Skeletal muscle tissue (tissue), 3 donors: ENCODE measurements at regions not wholly inside any gene's neighbourhood (a gene's known extent, or its start where the extent isn't known, plus 50 kb on each side); places are given as distances from the start of the nearest gene placed in this dataset.

Experiments used
- H3K27ac ChIP-seq: one replicate; pipeline ENCODE4 v1.7.0; 2013; ENCODE audit warnings: mild to moderate bottlenecking, low read depth, low read length, inconsistent platforms
- H3K27me3 ChIP-seq, 3 donors: one replicate each; pipeline ENCODE4 v1.7.0; 2013; ENCODE audit warnings: low read length in 3 of 3; ENCODE audit not compliant: control insufficient read depth in 3 of 3, insufficient read depth in 3 of 3
- H3K36me3 ChIP-seq, 3 donors: one replicate each; pipeline ENCODE4 v1.7.0; 2013; ENCODE audit warnings: low read length in 3 of 3; ENCODE audit not compliant: control insufficient read depth in 3 of 3, insufficient read depth in 3 of 3
- H3K4me1 ChIP-seq, 3 donors: one replicate each; pipeline ENCODE4 v1.7.0; 2013; ENCODE audit warnings: low read length in 3 of 3, mild to moderate bottlenecking in 3 of 3; ENCODE audit not compliant: control insufficient read depth in 3 of 3, insufficient read depth in 3 of 3
- H3K4me3 ChIP-seq, 3 donors: one replicate each; pipeline ENCODE4 v1.7.0; 2013; ENCODE audit warnings: low read length in 3 of 3
- H3K9ac ChIP-seq, 3 donors: one replicate each; pipeline ENCODE4 v1.7.0; 2013; ENCODE audit warnings: low read length in 3 of 3, mild to moderate bottlenecking in 3 of 3, moderate library complexity in 2 of 3, low read depth in 1 of 3
- H3K9me3 ChIP-seq, 3 donors: one replicate each; pipeline ENCODE4 v1.7.0; 2013; ENCODE audit warnings: low read length in 3 of 3; ENCODE audit not compliant: control insufficient read depth in 3 of 3
- donor health status: Osteomylitis.

DNA sequence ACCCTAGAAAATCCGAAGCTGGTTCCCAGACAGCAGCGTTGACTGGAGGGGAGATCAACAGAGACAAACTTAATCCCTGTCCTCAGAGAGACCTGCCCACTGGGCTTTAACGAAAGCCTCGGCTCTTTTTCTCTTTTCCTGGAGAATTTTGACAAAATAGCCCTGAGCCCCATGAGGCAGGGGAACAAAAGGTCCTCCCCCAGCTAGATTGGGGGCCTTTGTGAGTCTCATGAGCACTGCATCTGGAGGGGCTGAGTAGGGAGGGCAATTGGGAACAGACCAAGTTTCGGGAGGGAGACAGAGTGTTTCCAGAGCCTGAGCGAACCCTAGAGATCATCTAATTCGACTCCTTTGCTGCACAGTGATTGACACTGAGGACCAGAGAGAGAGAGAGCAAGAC, 123.9 kb upstream of the HAAO start:
- Histone ChIP-seq H3K27ac (no peak overlapping the region), H3K27me3 (no peaks in the 10 kb centered on the region), H3K9me3 (no peaks in the 10 kb centered on the region), H3K9ac (no peak overlapping the region), H3K4me3 (no peak overlapping the region), H3K36me3 (no peaks in the 10 kb centered on the region), H3K4me1 (peaks cover 11 to 16% (median 13%) of the 10 kb centered on the region in 3 donors)

DNA sequence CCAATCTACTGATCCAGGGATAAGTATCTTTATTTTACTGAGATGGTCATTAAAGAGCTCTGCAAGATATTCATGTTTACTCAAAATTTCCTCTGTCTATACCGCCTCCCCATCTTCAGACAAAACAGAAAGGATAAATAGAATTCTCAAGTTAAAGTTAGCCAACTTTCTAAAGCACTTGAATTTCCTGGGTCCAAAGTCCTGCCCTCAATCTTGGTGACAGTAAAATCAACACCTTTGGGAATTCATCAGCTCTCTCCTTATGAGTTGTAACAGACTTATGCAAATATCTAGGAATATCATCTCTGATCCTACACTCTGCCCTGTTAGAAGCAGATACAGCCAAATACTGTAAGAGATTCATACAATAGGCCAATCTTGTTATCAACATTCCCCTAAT, 122.5 kb upstream of the HAAO start:
- Histone ChIP-seq H3K27me3 (no peaks in the 10 kb centered on the region), H3K9ac (no peak overlapping the region), H3K4me3 (no peak overlapping the region), H3K9me3 (no peaks in the 10 kb centered on the region), H3K27ac (no peak overlapping the region), H3K36me3 (no peaks in the 10 kb centered on the region), H3K4me1 (peaks cover 10 to 16% (median 13%) of the 10 kb centered on the region in 3 donors)

DNA sequence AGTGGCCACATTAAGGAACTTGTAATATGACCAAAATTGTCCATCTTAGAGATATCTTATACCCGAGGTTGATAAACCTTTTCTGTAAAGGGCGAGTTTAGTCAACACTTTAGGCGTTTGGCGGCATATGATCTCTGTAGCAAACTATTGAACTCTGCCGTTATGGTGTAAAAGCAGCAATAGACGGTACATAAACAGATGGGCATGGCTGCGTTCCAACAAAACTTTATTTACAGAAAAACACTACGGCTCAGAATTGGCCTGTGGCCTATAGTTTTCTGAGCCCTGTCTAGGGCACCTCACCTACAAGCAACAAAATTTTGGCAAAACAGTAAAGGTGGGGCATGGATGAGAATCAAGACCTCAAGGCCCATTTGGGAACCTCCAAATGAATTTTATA, 121.9 kb upstream of the HAAO start:
- Histone ChIP-seq H3K27ac (no peak overlapping the region), H3K9me3 (no peaks in the 10 kb centered on the region), H3K4me3 (no peak overlapping the region), H3K4me1 (peaks cover 10 to 16% (median 13%) of the 10 kb centered on the region in 3 donors), H3K9ac (no peak overlapping the region), H3K27me3 (no peaks in the 10 kb centered on the region), H3K36me3 (no peaks in the 10 kb centered on the region)

DNA sequence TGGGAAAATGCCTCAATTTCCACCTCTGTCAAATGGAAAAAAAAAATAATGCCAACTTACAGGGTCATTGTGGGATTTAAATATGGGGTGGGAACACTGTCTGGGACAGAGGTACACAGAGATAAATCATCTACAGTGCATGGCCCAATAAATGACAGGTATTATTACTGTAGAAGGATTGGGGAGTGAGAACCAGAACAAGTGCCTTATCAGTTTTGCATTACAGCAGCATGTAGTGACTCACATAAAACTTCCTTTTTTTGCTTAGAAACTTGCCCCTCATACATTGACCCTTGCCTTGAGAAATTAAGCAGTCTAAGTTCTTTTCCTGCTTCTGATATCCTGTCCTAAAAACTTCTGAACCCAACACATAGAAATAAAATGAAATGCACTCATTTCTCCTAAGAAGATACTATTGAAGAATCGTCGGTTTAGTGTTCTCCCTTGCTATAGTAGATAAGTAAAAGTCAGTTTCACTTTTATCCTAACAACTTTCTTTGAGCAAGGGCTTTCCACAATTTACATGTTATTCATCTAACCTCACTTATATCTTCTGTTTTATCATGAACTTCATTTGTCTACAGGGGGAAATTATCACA, 121.0 kb upstream of the HAAO start:
- Histone ChIP-seq H3K27ac (no peak overlapping the region), H3K9me3 (no peaks in the 10 kb centered on the region), H3K4me1 (peaks cover 10 to 17% (median 12%) of the 10 kb centered on the region in 3 donors), H3K9ac (no peak overlapping the region), H3K36me3 (no peaks in the 10 kb centered on the region), H3K27me3 (no peaks in the 10 kb centered on the region), H3K4me3 (no peak overlapping the region)

DNA sequence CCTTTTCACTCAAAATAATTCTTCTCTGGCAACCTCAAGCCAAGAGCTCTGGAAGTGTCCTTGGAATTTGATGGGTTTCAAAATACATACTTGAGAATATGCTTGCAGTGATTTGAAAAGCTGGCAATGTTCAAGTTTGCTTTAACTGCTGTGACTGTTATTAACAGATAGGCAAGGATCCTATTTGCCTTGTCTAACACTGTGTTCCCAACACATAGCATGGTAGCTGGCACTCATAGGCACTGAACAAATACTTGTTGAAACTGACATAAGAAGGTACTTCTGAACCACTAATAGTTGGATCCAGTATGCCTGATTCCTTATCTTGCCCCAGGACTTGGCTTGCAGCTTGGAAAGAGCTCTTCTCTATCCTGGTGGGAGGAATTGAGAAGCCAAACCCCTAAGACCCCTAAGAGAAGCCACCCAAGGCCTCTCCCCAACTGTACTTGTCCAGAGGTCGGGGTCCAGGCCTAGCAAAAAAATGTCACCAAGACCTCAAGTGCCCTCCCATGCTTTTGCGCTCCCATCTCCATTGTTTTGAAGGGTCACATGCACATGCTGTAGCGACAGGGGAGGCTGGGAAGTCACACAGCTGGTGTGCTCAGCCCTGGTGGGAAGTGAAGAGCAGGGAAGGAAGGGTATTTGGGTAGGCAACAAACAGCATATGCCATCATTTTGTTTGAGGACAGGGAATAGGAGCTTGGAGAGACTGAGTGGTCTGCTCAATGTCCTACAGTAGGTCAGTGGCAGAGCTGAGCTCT, 118.4 kb upstream of the HAAO start:
- peaks cover 24 to 32% (median 26%) of the 10 kb centered on the region in 3 donors for H3K4me1 ChIP-seq
- no peak overlapping the region for H3K27ac ChIP-seq
- H3K4me3 ChIP-seq: no peak overlapping the region
- no peaks in the 10 kb centered on the region for H3K36me3 ChIP-seq
- H3K9me3 ChIP-seq: no peaks in the 10 kb centered on the region
- no peaks in the 10 kb centered on the region for H3K27me3 ChIP-seq
- H3K9ac ChIP-seq: no peak overlapping the region

DNA sequence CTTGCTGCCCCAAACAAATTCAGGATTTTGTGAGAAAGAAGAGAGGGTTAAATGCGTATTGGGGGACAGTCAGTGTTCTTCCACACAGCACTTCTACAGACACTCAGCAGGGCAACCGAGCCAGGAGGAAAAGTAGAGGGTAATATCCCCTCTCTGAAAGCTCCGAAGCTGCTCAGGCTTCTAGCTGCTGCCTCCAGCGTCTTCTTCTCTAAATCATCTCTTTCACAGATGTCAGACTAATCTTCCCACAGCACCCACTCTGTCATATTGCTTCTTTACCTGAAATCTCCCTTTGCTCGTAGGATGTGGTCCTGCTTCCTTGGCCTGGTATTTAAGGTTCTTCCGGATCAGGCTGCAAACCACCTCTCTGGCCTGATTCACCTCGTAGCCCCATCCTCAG, 117.6 kb upstream of the HAAO start:
- H3K9ac ChIP-seq: no peak overlapping the region
- H3K36me3 ChIP-seq: no peaks in the 10 kb centered on the region
- H3K27me3 ChIP-seq: no peaks in the 10 kb centered on the region
- no peak overlapping the region for H3K4me3 ChIP-seq
- no peaks in the 10 kb centered on the region for H3K9me3 ChIP-seq
- no peak overlapping the region for H3K27ac ChIP-seq
- H3K4me1 ChIP-seq: peaks cover 32 to 40% (median 35%) of the 10 kb centered on the region in 3 donors

DNA sequence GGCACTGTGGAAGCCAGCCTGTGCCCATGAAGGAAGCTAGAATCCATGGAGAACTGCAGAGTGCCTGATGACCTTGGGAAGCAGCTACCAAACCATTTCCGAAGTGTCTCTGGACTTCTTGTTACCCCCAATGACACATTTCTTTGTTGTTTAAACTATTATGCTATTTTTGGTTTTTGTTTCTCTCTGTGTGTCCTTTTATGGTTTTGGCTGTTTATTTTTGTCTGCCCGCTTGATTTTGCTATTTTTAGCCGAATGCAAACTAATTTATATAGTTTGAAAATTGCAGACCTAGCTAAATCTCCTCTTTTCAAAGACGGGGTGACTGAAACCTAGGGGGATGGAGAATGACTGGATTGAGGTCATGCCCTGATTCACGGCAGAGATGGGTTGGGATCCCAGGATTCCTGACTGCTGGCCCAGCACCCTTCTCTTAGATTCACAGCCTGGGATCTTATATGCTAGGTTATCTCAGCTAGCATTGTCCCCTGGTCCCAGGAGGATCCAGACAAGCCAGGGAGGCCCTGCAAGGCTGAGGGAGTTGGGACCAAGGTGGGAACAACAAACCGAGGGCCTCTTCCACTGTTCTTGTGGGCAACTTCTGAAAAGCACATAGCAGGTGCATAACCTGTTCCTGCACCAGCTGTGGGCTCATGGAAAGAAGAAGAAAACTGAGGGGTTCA, 116.3 kb upstream of the HAAO start:
- Histone ChIP-seq H3K36me3 (no peaks in the 10 kb centered on the region), H3K4me3 (no peak overlapping the region), H3K9ac (no peak overlapping the region), H3K27ac (no peak overlapping the region), H3K4me1 (peaks cover 40 to 49% (median 47%) of the 10 kb centered on the region in 3 donors), H3K9me3 (no peaks in the 10 kb centered on the region), H3K27me3 (no peaks in the 10 kb centered on the region)

DNA sequence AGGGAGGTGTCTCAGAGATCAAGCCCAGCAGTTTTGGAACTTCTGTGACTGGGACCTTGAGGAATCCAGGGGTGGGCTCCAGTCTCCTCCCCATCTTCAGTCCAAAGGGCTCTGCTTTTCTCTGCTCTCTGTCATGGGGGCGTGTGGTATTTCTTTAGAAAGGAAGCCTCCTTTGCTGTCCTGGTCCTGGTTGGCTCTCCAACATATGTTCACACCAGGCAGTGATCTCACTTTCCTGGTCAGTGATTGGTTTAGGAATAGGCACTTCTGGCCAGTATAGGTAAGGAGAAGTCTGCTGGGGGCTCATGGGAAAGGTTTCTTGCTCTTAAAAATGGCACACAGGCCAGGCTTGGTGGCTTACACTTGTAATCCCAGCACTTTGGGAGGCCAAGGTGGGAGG, 115.5 kb upstream of the HAAO start:
- Histone ChIP-seq H3K4me3 (no peak overlapping the region), H3K27me3 (no peaks in the 10 kb centered on the region), H3K9me3 (no peaks in the 10 kb centered on the region), H3K4me1 (peaks cover 40 to 50% (median 49%) of the 10 kb centered on the region in 3 donors), H3K36me3 (no peaks in the 10 kb centered on the region), H3K9ac (no peak overlapping the region), H3K27ac (peak overlapping the region; percentile 86)

DNA sequence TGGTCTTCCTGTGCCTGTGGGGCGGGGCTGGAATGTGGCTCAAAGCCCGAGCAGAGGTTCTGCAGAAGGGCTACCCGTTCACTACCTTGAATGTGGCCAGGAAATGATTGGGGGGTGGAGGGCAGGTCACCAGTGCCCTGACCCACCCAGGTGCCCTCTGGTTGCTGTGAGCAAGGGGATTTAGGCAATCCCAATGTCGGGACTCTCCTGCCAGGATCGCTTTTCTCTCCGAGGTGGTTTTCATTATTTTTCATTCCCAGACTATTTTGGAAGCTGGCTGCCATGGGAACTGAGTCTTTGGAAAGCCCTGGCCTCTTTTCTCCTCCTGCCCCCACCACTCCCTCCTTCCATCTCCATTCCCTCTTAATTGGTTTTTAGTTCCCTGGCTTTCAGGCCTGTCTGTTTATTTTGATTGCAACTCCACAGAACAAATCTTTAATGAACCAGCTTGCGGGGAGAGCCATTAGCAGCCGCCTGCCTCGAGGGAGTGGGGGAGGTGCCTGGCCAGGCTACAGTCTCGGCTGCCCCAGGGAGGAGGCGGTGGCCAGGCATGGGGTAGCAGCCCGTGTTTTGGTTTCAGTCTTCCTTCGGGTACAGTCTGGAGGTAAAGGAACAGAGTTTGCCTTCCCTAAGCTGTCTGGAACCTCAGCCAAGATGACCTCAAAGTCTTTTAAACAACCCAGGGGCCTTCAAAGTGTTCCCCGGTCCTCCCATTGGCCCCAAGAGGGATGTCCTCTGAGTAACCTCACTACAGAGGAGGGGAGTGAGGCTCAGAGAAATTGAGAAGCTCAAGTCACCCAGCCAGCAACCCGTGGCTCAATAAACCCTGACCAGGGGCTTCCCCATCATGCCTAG, 114.4 kb upstream of the HAAO start:
- H3K4me3 ChIP-seq: peak overlapping the region in 1 of 3 donors; percentile 46
- H3K36me3 ChIP-seq: no peaks in the 10 kb centered on the region
- no peaks in the 10 kb centered on the region for H3K27me3 ChIP-seq
- peaks cover 40 to 51% (median 49%) of the 10 kb centered on the region in 3 donors for H3K4me1 ChIP-seq
- no peaks in the 10 kb centered on the region for H3K9me3 ChIP-seq
- H3K27ac ChIP-seq: peak overlapping the region; percentile 86
- peak overlapping the region; percentile 27 to 66 (median 60) for H3K9ac ChIP-seq
